Right atrium auricular region (tissue), 2 donors: ENCODE measurements at regions not wholly inside any gene's neighbourhood (a gene's known extent, or its start where the extent isn't known, plus 50 kb on each side); places are given as distances from the start of the nearest gene placed in this dataset.
"Not testable (repeated sequence)": the region's sequence is repeated elsewhere in the genome, so short reads cannot be mapped to it uniquely, and the experiment has no call there.

Source experiments
- DNase-seq: peaks from one replicate; pipeline ENCODE4 v3.0.0-alpha.2; 2019; ENCODE audit warnings: low spot score
- H3K27ac ChIP-seq, 2 donors: fragments of 200-600 bp; sonication (generic); 1 replicate in 1 of 2; 2 replicates in 1 of 2; pipeline ENCODE4 v1.5.1; 2016 to 2019
- H3K27me3 ChIP-seq, 2 donors: fragments of 200-600 bp; sonication (generic); one replicate each; pipeline versions ENCODE4 v1.5.1 to v1.6.0; 2017 to 2019
- H3K36me3 ChIP-seq: fragments of 200-600 bp; sonication (generic); one replicate; pipeline ENCODE4 v1.5.1; 2016
- H3K4me1 ChIP-seq, 2 donors: fragments of 200-600 bp; sonication (generic); one replicate each; pipeline versions ENCODE4 v1.5.1 to v1.6.0; 2017 to 2019
- H3K4me3 ChIP-seq, 2 donors: fragments of 200-600 bp; sonication (generic); 1 replicate in 1 of 2; 2 replicates in 1 of 2; pipeline ENCODE4 v1.5.1; 2017 to 2019; ENCODE audit warnings: mild to moderate bottlenecking in 1 of 2, moderate library complexity in 1 of 2
- H3K9me3 ChIP-seq, 2 donors: fragments of 200-600 bp; sonication (generic); one replicate each; pipeline ENCODE4 v1.5.1; 2019
- TF ChIP-seq, protein P1 (sequence below), 2 donors: fragments of 200-600 bp; sonication (generic); IDR thresholded peaks; one replicate each; pipeline ENCODE4 v1.5.1; 2019; ENCODE audit warnings: antibody characterized with exemption in 2 of 2

DNA sequence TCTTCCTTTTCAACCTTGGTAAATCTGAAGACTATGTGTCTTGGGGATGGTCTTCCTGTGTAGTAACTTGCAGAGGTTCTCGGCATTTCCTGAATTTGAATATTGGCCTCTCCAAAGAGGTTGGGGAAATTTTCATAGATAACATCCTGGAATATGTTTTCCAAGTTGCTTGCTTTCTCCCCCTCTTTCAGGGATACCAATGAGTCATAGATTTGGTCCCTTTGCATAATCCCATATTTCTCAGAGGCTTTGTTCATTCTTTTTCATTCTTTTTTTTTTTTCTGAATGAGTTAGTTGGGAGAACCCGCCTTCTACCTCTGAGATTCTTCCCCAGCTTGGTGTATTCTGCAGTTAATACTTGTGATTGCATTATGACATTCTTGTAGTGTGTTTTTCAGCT lies 549.2 kb upstream of the AMOT start:
- Histone ChIP-seq H3K27me3 (peaks cover 0 to 3% of the 10 kb centered on the region in 2 donors), H3K27ac (no peak overlapping the region), H3K36me3 (no peaks in the 10 kb centered on the region), H3K4me1 (no peaks in the 10 kb centered on the region), H3K9me3 (no peaks in the 10 kb centered on the region), H3K4me3 (no peak overlapping the region)
- TF ChIP-seq, protein P1, sequence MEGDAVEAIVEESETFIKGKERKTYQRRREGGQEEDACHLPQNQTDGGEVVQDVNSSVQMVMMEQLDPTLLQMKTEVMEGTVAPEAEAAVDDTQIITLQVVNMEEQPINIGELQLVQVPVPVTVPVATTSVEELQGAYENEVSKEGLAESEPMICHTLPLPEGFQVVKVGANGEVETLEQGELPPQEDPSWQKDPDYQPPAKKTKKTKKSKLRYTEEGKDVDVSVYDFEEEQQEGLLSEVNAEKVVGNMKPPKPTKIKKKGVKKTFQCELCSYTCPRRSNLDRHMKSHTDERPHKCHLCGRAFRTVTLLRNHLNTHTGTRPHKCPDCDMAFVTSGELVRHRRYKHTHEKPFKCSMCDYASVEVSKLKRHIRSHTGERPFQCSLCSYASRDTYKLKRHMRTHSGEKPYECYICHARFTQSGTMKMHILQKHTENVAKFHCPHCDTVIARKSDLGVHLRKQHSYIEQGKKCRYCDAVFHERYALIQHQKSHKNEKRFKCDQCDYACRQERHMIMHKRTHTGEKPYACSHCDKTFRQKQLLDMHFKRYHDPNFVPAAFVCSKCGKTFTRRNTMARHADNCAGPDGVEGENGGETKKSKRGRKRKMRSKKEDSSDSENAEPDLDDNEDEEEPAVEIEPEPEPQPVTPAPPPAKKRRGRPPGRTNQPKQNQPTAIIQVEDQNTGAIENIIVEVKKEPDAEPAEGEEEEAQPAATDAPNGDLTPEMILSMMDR (IDR thresholded peaks at IDR 0.05), result no peak
- DNase-seq, result no peak

- TF ChIP-seq, protein P1 (IDR thresholded peaks at IDR 0.05), result no peak
- Histone ChIP-seq H3K4me3 (no peak overlapping the region), H3K27ac (no peak overlapping the region), H3K4me1 (no peaks in the 10 kb centered on the region), H3K36me3 (no peaks in the 10 kb centered on the region), H3K9me3 (no peaks in the 10 kb centered on the region), H3K27me3 (no peaks in the 10 kb centered on the region)
- no peak for DNase-seq
Observed at GRCh38 chrX:113384628-113385027, 544.0 kb upstream of the AMOT start.

- not testable (repeated sequence) for H3K36me3 ChIP-seq, DNase-seq, H3K9me3 ChIP-seq, H3K4me3 ChIP-seq, H3K27me3 ChIP-seq, H3K4me1 ChIP-seq, H3K27ac ChIP-seq
Observed at GRCh38 chrX:113373421-113373820, 532.8 kb upstream of the AMOT start.

- TF ChIP-seq, protein P1 (IDR thresholded peaks at IDR 0.05), result no peak
- Histone ChIP-seq H3K27ac (no peak overlapping the region), H3K9me3 (peaks cover 0 to 7% of the 10 kb centered on the region in 2 donors), H3K36me3 (no peaks in the 10 kb centered on the region), H3K4me1 (no peaks in the 10 kb centered on the region), H3K4me3 (no peak overlapping the region), H3K27me3 (no peaks in the 10 kb centered on the region)
- DNase-seq, result no peak
Observed at GRCh38 chrX:113370006-113370405, 529.4 kb upstream of the AMOT start.

DNA sequence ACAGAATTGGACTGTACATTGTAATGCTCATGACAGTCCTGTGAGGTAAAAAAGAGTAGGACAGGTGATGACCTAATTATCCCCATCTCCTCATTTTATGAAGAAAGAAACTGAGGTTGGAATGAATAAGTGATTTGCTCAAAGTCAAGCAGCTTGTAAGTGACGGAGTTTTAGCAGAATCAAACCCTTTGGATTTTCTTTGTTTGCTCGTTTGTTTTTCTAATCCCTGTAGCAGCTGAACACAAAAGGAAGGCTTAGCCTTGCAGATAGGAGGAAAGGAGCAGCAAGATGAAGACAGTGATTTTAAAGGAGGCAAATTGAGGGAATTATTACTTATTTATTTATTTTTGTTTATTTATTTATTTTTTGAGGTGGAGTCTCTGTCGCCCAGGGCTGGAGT lies 528.4 kb upstream of the AMOT start:
- Histone ChIP-seq H3K27ac (no peak overlapping the region), H3K9me3 (peaks cover 0 to 7% of the 10 kb centered on the region in 2 donors), H3K4me1 (no peaks in the 10 kb centered on the region), H3K36me3 (no peaks in the 10 kb centered on the region), H3K4me3 (no peak overlapping the region), H3K27me3 (no peaks in the 10 kb centered on the region)
- TF ChIP-seq, protein P1 (IDR thresholded peaks at IDR 0.05), result no peak
- DNase-seq, result no peak

- Histone ChIP-seq H3K4me1 (no peaks in the 10 kb centered on the region), H3K27ac (no peak overlapping the region)
Observed at GRCh38 chrX:113353134-113353533, 512.5 kb upstream of the AMOT start.

More at GRCh38 chrX:113353134-113353533, 512.5 kb upstream of the AMOT start:
- Histone ChIP-seq H3K27me3 (no peaks in the 10 kb centered on the region), H3K9me3 (no peaks in the 10 kb centered on the region), H3K4me3 (no peak overlapping the region), H3K36me3 (no peaks in the 10 kb centered on the region)
- TF ChIP-seq, protein P1 (IDR thresholded peaks at IDR 0.05), result no peak
- no peak for DNase-seq
